Neural cell (in vitro differentiated cells): ENCODE measurements at regions not wholly inside any gene's neighbourhood (a gene's known extent, or its start where the extent isn't known, plus 50 kb on each side); places are given as distances from the start of the nearest gene placed in this dataset.

Experiments used
- EZH2 ChIP-seq: fragments of 200-600, 300-800 bp; shearing (Covaris generic), sonication (generic); IDR thresholded peaks from 2 replicates; pipeline ENCODE4 v1.6.1; 2014; ENCODE audit warnings: antibody characterized with exemption, low read length, borderline replicate concordance, mild to moderate bottlenecking; ENCODE audit not compliant: insufficient read depth, poor library complexity, severe bottlenecking
- MXI1 ChIP-seq: fragments of 450-650 bp; conservative IDR thresholded peaks from 2 replicates; pipeline ENCODE4 v1.6.1; 2014; ENCODE audit warnings: antibody characterized with exemption, mild to moderate bottlenecking; ENCODE audit not compliant: poor library complexity, severe bottlenecking
- POLR2AphosphoS5 ChIP-seq: IDR thresholded peaks from 2 replicates; pipeline ENCODE4 v1.6.1; 2012
- SMC3 ChIP-seq: fragments of 450-650 bp; conservative IDR thresholded peaks from 2 replicates; pipeline ENCODE4 v1.6.1; 2014; ENCODE audit warnings: antibody characterized with exemption, mild to moderate bottlenecking, moderate library complexity; ENCODE audit not compliant: poor library complexity
- TAF1 ChIP-seq: IDR thresholded peaks from 2 replicates; pipeline ENCODE4 v1.6.1; 2012; ENCODE audit warnings: low read depth
- TF ChIP-seq, protein P1 (sequence below): IDR thresholded peaks from 2 replicates; pipeline ENCODE4 v1.6.1; 2012; ENCODE audit warnings: borderline replicate concordance
- TF ChIP-seq, protein P2 (sequence below): fragments of 450-650 bp; IDR thresholded peaks from 2 replicates; pipeline ENCODE4 v1.5.1; 2014; ENCODE audit warnings: antibody characterized with exemption, mild to moderate bottlenecking, moderate library complexity; ENCODE audit not compliant: poor library complexity, severe bottlenecking

DNA sequence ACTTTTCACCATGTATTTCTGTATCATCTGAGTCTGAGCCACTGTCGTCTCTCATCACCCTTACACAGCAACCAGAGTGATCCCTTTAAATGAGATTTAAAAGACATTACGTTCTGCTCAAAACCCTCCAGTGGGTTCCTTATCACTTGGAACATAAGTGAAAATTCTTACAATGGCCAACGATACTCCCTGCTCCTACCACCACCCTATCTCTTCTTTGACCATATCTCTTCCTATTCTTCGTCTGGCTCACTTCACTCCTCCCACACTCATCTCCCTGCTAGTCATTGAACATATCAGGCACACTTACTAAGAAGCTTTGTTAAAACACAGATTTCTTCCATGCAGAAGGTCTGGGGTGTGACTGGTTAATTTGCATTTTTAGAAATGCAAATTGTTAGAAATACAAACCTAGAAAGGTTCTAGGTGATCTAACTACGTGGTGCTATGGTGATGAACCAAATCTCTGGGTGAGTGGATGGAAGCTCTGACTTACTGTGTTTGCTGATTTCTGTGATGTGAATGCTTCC, 166.6 kb upstream of the CD180 start:
- TF ChIP-seq, protein P1, sequence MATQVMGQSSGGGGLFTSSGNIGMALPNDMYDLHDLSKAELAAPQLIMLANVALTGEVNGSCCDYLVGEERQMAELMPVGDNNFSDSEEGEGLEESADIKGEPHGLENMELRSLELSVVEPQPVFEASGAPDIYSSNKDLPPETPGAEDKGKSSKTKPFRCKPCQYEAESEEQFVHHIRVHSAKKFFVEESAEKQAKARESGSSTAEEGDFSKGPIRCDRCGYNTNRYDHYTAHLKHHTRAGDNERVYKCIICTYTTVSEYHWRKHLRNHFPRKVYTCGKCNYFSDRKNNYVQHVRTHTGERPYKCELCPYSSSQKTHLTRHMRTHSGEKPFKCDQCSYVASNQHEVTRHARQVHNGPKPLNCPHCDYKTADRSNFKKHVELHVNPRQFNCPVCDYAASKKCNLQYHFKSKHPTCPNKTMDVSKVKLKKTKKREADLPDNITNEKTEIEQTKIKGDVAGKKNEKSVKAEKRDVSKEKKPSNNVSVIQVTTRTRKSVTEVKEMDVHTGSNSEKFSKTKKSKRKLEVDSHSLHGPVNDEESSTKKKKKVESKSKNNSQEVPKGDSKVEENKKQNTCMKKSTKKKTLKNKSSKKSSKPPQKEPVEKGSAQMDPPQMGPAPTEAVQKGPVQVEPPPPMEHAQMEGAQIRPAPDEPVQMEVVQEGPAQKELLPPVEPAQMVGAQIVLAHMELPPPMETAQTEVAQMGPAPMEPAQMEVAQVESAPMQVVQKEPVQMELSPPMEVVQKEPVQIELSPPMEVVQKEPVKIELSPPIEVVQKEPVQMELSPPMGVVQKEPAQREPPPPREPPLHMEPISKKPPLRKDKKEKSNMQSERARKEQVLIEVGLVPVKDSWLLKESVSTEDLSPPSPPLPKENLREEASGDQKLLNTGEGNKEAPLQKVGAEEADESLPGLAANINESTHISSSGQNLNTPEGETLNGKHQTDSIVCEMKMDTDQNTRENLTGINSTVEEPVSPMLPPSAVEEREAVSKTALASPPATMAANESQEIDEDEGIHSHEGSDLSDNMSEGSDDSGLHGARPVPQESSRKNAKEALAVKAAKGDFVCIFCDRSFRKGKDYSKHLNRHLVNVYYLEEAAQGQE, result no peak
- TF ChIP-seq, protein P2, sequence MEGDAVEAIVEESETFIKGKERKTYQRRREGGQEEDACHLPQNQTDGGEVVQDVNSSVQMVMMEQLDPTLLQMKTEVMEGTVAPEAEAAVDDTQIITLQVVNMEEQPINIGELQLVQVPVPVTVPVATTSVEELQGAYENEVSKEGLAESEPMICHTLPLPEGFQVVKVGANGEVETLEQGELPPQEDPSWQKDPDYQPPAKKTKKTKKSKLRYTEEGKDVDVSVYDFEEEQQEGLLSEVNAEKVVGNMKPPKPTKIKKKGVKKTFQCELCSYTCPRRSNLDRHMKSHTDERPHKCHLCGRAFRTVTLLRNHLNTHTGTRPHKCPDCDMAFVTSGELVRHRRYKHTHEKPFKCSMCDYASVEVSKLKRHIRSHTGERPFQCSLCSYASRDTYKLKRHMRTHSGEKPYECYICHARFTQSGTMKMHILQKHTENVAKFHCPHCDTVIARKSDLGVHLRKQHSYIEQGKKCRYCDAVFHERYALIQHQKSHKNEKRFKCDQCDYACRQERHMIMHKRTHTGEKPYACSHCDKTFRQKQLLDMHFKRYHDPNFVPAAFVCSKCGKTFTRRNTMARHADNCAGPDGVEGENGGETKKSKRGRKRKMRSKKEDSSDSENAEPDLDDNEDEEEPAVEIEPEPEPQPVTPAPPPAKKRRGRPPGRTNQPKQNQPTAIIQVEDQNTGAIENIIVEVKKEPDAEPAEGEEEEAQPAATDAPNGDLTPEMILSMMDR, result no peak
- TF ChIP-seq POLR2AphosphoS5 (no peak), EZH2 (no peak), SMC3 (no peak), TAF1 (no peak), MXI1 (no peak)
